H1 (cell line): ENCODE measurements at regions not wholly inside any gene's neighbourhood (a gene's known extent, or its start where the extent isn't known, plus 50 kb on each side); places are given as distances from the start of the nearest gene placed in this dataset.

ENCODE experiments used
- BACH1 ChIP-seq: IDR thresholded peaks from 2 replicates; pipeline ENCODE4 v1.6.1; 2012; ENCODE audit warnings: low read length, improper control_type of control experiment
- CHD1 ChIP-seq: IDR thresholded peaks from 2 replicates; pipeline ENCODE4 v1.6.1; 2012; ENCODE audit warnings: low read depth, low read length, improper control_type of control experiment
- CHD7 ChIP-seq: fragments of 300-600 bp; sonication (generic); IDR thresholded peaks from 2 replicates; pipeline ENCODE4 v1.7.1; 2012; ENCODE audit warnings: low read length, moderate library complexity, mild to moderate bottlenecking, inconsistent platforms; ENCODE audit not compliant: insufficient replicate concordance
- GABPA ChIP-seq: IDR thresholded peaks from 2 replicates; pipeline ENCODE4 v1.6.1; 2011; ENCODE audit warnings: mild to moderate bottlenecking, low read length, moderate library complexity, borderline replicate concordance; ENCODE audit not compliant: insufficient read depth
- JUN ChIP-seq: IDR thresholded peaks from 2 replicates; pipeline ENCODE4 v1.6.1; 2011; ENCODE audit warnings: low read depth, mild to moderate bottlenecking, improper control_type of control experiment, low read length
- JUND ChIP-seq: IDR thresholded peaks from 2 replicates; pipeline ENCODE4 v1.6.1; 2011; ENCODE audit warnings: mild to moderate bottlenecking, improper control_type of control experiment, low read length
- NRF1 ChIP-seq: IDR thresholded peaks from 2 replicates; pipeline ENCODE4 v1.6.1; 2011; ENCODE audit warnings: mild to moderate bottlenecking, low read depth, low read length, improper control_type of control experiment
- POLR2AphosphoS5 ChIP-seq: IDR thresholded peaks from 2 replicates; pipeline ENCODE4 v1.6.1; 2011; ENCODE audit warnings: low read depth, low read length
- RAD21 ChIP-seq, 2 experiments: IDR thresholded peaks in 1 of 2; conservative IDR thresholded peaks in 1 of 2; 2 replicates each; pipeline ENCODE4 v1.6.1; 2011; ENCODE audit warnings: low read depth in 2 of 2, low read length in 2 of 2, improper control_type of control experiment in 1 of 2, inconsistent platforms in 1 of 2, mild to moderate bottlenecking in 1 of 2, moderate library complexity in 1 of 2
- RXRA ChIP-seq: IDR thresholded peaks from 2 replicates; pipeline ENCODE4 v1.6.1; 2011; ENCODE audit warnings: low read depth, mild to moderate bottlenecking, low read length, moderate library complexity; ENCODE audit not compliant: insufficient read depth
- SP4 ChIP-seq: IDR thresholded peaks from 2 replicates; pipeline ENCODE4 v1.6.1; 2012; ENCODE audit warnings: low read length, inconsistent platforms
- SRF ChIP-seq: IDR thresholded peaks from 2 replicates; pipeline ENCODE4 v1.6.1; 2011; ENCODE audit warnings: mild to moderate bottlenecking, low read depth, low read length, moderate library complexity
- TEAD4 ChIP-seq: IDR thresholded peaks from 2 replicates; pipeline ENCODE4 v1.6.1; 2012; ENCODE audit warnings: low read depth, low read length, inconsistent platforms, mixed read lengths

DNA sequence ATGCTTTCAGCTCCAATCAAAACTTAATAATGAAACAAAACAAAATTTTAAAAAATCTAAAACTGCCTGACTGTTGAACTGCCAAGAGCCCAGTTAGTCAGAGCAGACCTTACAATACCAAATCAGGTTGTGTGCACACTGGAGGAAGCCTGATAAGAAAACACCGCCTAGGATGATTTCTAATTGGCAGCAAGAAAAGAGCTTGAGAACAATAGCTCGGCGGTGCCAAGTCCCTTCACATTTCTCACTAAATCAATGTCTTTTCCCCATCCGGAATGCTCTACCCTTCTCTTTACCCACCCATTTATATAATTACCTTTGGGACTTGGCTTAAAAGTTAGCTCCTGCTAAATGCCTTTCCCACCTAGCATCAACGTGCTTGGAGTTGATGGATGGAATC lies 256.7 kb downstream of the C12orf75 start (continued):
- TF ChIP-seq CHD7 (no peak), JUN (no peak), RAD21 (IDR thresholded peaks at IDR 0.05 in 1 of 2, conservative IDR thresholded peaks at IDR 0.05 in 1 of 2; ENCODE audit: low read depth in 2 of 2, low read length in 2 of 2) (no peak), RXRA (no peak), SRF (no peak), BACH1 (no peak), GABPA (no peak), SP4 (no peak), POLR2AphosphoS5 (no peak), NRF1 (no peak), CHD1 (no peak), TEAD4 (no peak), JUND (no peak)
